ENCODE measurements at regions not wholly inside any gene's neighbourhood (a gene's known extent, or its start where the extent isn't known, plus 50 kb on each side); places are given as distances from the start of the nearest gene placed in this dataset.
"Not testable (repeated sequence)": the region's sequence is repeated elsewhere in the genome, so short reads cannot be mapped to it uniquely, and the experiment has no call there.

- DNase-seq = no peak
These were observed 104.6 kb upstream of the KLF13 start for GRCh38 chr15:31221936-31222515.

- no peak for DNase-seq
These were observed 103.8 kb upstream of the KLF13 start for GRCh38 chr15:31222773-31223341.

- no peak for DNase-seq
These were observed 102.9 kb upstream of the KLF13 start for GRCh38 chr15:31223478-31224350.

- not testable (repeated sequence) for DNase-seq
These were observed 102.0 kb upstream of the KLF13 start for GRCh38 chr15:31224661-31225060.

GRCh38 chr15:31225356-31225955 is 101.2 kb upstream of the KLF13 start:
- DNase-seq = no peak

GRCh38 chr15:31226021-31226420 is 100.6 kb upstream of the KLF13 start:
- no peak for DNase-seq

- no peak for DNase-seq
These were observed 99.4 kb upstream of the KLF13 start for GRCh38 chr15:31227235-31227634.

- DNase-seq = no peak
These were observed 98.6 kb upstream of the KLF13 start for GRCh38 chr15:31228011-31228484.

GRCh38 chr15:31228980-31229826 is 97.4 kb upstream of the KLF13 start:
- no peak for DNase-seq

GRCh38 chr15:31230630-31231485 is 95.8 kb upstream of the KLF13 start:
- DNase-seq = no peak

- DNase-seq = no peak
These were observed 91.8 kb upstream of the KLF13 start for GRCh38 chr15:31234815-31235214.

- no peak for DNase-seq
These were observed 91.1 kb upstream of the KLF13 start for GRCh38 chr15:31235311-31236183.

- DNase-seq = no peak
These were observed 90.2 kb upstream of the KLF13 start for GRCh38 chr15:31236184-31237042.

GRCh38 chr15:31237043-31237324 is 89.7 kb upstream of the KLF13 start:
- no peak for DNase-seq

- DNase-seq = no peak
These were observed 87.7 kb upstream of the KLF13 start for GRCh38 chr15:31238906-31239305.

GRCh38 chr15:31239409-31239808 is 87.2 kb upstream of the KLF13 start:
- no peak for DNase-seq

GRCh38 chr15:31241888-31242522 is 84.6 kb upstream of the KLF13 start:
- DNase-seq = peak; percentile 81

- no peak for DNase-seq
These were observed 82.7 kb upstream of the KLF13 start for GRCh38 chr15:31243895-31244294.

GRCh38 chr15:31245135-31245689 is 81.4 kb upstream of the KLF13 start:
- DNase-seq = no peak
